ENCODE measurements at regions not wholly inside any gene's neighbourhood (a gene's known extent, or its start where the extent isn't known, plus 50 kb on each side); places are given as distances from the start of the nearest gene placed in this dataset.
"Not testable (repeated sequence)": the region's sequence is repeated elsewhere in the genome, so short reads cannot be mapped to it uniquely, and the experiment has no call there.

- H3K27me3 Mint-ChIP-seq (ENCODE audit: insufficient read depth, unreplicated experiment) = no peaks in the 10 kb centered on the region
- peak; percentile 56 to 65 for DNase-seq
- CTCF ChIA-PET = interaction anchor here (0.7 to 1.0 kb wide), 5 partner anchors 27 to 882 kb away, joined by 3 to 7 read pairs (median 3); no protein-coding TSS in a partner anchor
- H3K36me3 ChIP-seq (ENCODE audit: control insufficient read depth, insufficient read depth, low read length) = no peaks in the 10 kb centered on the region
- intact Hi-C loops (cut with micrococcal nuclease; ENCODE audit: unreplicated experiment) = loop anchor here (1.0 to 5.0 kb wide), 4 partner anchors 75 to 298 kb away; no protein-coding TSS in a partner anchor
- H3K27me3 ChIP-seq (replicated peaks; ENCODE audit: control insufficient read depth, insufficient read depth, low read length) = no peaks in the 10 kb centered on the region
- TF ChIP-seq CTCF (IDR thresholded peaks at IDR 0.05; ENCODE audit: insufficient read depth in 1 of 2, low read depth in 1 of 2, low read length in 1 of 2, severe bottlenecking in 1 of 2, unreplicated experiment in 1 of 2) = peak; percentile 62 to 66
- no peak overlapping the region for H3K4me3 ChIP-seq (ENCODE audit: low read depth, low read length)
- H3K4me3 Mint-ChIP-seq (ENCODE audit: unreplicated experiment) = no peak overlapping the region
- H3K27ac Mint-ChIP-seq (ENCODE audit: unreplicated experiment) = no peak overlapping the region
- peaks cover 4% of the 10 kb centered on the region; the same call in 1 of the 2 replicates for H3K4me1 ChIP-seq
- no peaks in the 10 kb centered on the region for H3K9me3 Mint-ChIP-seq (ENCODE audit: unreplicated experiment)
- BruUV-seq (replicated peaks) = no TSS peak
- POLR2A ChIA-PET = no interaction called here
- H3K36me3 Mint-ChIP-seq (ENCODE audit: insufficient read depth, unreplicated experiment) = no peaks in the 10 kb centered on the region
- H3K4me1 Mint-ChIP-seq (ENCODE audit: low read depth, unreplicated experiment) = no peaks in the 10 kb centered on the region
- no peaks in the 10 kb centered on the region for H3K9me3 ChIP-seq
These were observed 78.8 kb upstream of the ATP8B1 start for GRCh38 chr18:57881818-57882413.

- H3K27me3 Mint-ChIP-seq (ENCODE audit: insufficient read depth, unreplicated experiment); H3K4me1 ChIP-seq; DNase-seq; H3K9me3 Mint-ChIP-seq (ENCODE audit: unreplicated experiment); CTCF ChIA-PET; BruUV-seq (replicated peaks); H3K4me3 ChIP-seq (ENCODE audit: low read depth, low read length); H3K4me3 Mint-ChIP-seq (ENCODE audit: unreplicated experiment); H3K9me3 ChIP-seq; H3K27ac Mint-ChIP-seq (ENCODE audit: unreplicated experiment); H3K36me3 ChIP-seq (ENCODE audit: control insufficient read depth, insufficient read depth, low read length); POLR2A ChIA-PET; H3K36me3 Mint-ChIP-seq (ENCODE audit: insufficient read depth, unreplicated experiment); H3K27me3 ChIP-seq (replicated peaks; ENCODE audit: control insufficient read depth, insufficient read depth, low read length); H3K4me1 Mint-ChIP-seq (ENCODE audit: low read depth, unreplicated experiment): not testable (repeated sequence)
- intact Hi-C loops (cut with micrococcal nuclease; ENCODE audit: unreplicated experiment) = loop anchor here (5.0 kb wide), 2 partner anchors 77 to 242 kb away; no protein-coding TSS in a partner anchor
These were observed 76.8 kb upstream of the ATP8B1 start for GRCh38 chr18:57879924-57880323.

- no TSS peak for BruUV-seq (replicated peaks)
- Mint-ChIP-seq H3K9me3 (ENCODE audit: unreplicated experiment) (peaks cover 10% of the 10 kb centered on the region), H3K27ac (ENCODE audit: unreplicated experiment) (no peak overlapping the region), H3K27me3 (ENCODE audit: insufficient read depth, unreplicated experiment) (no peaks in the 10 kb centered on the region), H3K4me3 (ENCODE audit: unreplicated experiment) (no peak overlapping the region), H3K36me3 (ENCODE audit: insufficient read depth, unreplicated experiment) (no peaks in the 10 kb centered on the region), H3K4me1 (ENCODE audit: low read depth, unreplicated experiment) (no peaks in the 10 kb centered on the region)
- no peaks in the 10 kb centered on the region for H3K27me3 ChIP-seq (replicated peaks; ENCODE audit: control insufficient read depth, insufficient read depth, low read length)
- TF ChIP-seq CTCF (IDR thresholded peaks at IDR 0.05; ENCODE audit: insufficient read depth in 1 of 2, low read depth in 1 of 2, low read length in 1 of 2, severe bottlenecking in 1 of 2, unreplicated experiment in 1 of 2) = no peak
- no peaks in the 10 kb centered on the region for H3K4me1 ChIP-seq
- H3K36me3 ChIP-seq (ENCODE audit: control insufficient read depth, insufficient read depth, low read length) = no peaks in the 10 kb centered on the region
- ChIA-PET CTCF (no interaction called here), POLR2A (no interaction called here)
- H3K4me3 ChIP-seq (ENCODE audit: low read depth, low read length) = no peak overlapping the region
- no peak for DNase-seq
- H3K9me3 ChIP-seq = no peaks in the 10 kb centered on the region
- intact Hi-C loops (cut with micrococcal nuclease; ENCODE audit: unreplicated experiment) = no loop called here
These were observed 66.1 kb upstream of the ATP8B1 start for GRCh38 chr18:57869221-57869620.
